ENCODE measurements at regions not wholly inside any gene's neighbourhood (a gene's known extent, or its start where the extent isn't known, plus 50 kb on each side); places are given as distances from the start of the nearest gene placed in this dataset.

DNA sequence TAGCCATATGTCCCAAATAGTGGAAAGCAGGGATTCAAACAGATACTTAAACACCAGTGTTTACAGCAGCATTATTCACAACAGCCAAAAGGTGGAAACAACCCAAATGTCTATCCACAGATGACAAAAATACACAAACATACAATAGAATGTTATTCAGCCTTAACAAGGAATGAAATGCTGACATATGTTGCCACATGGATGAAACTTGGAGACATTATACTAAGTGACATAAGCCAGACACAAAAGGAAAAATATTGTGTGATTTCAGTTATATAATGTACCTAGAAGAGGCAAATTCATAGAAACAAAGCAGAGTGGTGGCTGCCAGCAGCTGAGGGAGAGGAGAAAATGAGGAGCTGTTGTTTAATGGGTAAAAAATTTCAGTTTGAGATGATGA is 533.9 kb upstream of the FZD8 start:
- no peak for TF ChIP-seq MEF2A (IDR thresholded peaks at IDR 0.05; ENCODE audit: insufficient read depth, low read depth, low read length)
- TF ChIP-seq POLR2AphosphoS5 (IDR thresholded peaks at IDR 0.05; ENCODE audit: low read length), result no peak
- TF ChIP-seq MXI1 (IDR thresholded peaks at IDR 0.05; ENCODE audit: low read depth, low read length), result no peak
- TF ChIP-seq, protein P1, sequence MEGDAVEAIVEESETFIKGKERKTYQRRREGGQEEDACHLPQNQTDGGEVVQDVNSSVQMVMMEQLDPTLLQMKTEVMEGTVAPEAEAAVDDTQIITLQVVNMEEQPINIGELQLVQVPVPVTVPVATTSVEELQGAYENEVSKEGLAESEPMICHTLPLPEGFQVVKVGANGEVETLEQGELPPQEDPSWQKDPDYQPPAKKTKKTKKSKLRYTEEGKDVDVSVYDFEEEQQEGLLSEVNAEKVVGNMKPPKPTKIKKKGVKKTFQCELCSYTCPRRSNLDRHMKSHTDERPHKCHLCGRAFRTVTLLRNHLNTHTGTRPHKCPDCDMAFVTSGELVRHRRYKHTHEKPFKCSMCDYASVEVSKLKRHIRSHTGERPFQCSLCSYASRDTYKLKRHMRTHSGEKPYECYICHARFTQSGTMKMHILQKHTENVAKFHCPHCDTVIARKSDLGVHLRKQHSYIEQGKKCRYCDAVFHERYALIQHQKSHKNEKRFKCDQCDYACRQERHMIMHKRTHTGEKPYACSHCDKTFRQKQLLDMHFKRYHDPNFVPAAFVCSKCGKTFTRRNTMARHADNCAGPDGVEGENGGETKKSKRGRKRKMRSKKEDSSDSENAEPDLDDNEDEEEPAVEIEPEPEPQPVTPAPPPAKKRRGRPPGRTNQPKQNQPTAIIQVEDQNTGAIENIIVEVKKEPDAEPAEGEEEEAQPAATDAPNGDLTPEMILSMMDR (IDR thresholded peaks at IDR 0.05 in 2 of 3, conservative IDR thresholded peaks at IDR 0.05 in 1 of 3; ENCODE audit: control insufficient read depth in 2 of 3, extremely low read depth in 1 of 3, insufficient read depth in 1 of 3, low read depth in 3 of 3, low read length in 3 of 3), result no peak
- TF ChIP-seq EP300 (IDR thresholded peaks at IDR 0.05; ENCODE audit: borderline replicate concordance in 1 of 2, control insufficient read depth in 1 of 2, low read depth in 2 of 2, low read length in 2 of 2), result no peak
- TF ChIP-seq EGR1 (IDR thresholded peaks at IDR 0.05; ENCODE audit: borderline replicate concordance in 1 of 2, low read depth in 2 of 2, low read length in 2 of 2), result no peak
- TF ChIP-seq RAD21 (IDR thresholded peaks at IDR 0.05; ENCODE audit: insufficient read depth, low read depth, low read length), result no peak
- TF ChIP-seq, protein P2, sequence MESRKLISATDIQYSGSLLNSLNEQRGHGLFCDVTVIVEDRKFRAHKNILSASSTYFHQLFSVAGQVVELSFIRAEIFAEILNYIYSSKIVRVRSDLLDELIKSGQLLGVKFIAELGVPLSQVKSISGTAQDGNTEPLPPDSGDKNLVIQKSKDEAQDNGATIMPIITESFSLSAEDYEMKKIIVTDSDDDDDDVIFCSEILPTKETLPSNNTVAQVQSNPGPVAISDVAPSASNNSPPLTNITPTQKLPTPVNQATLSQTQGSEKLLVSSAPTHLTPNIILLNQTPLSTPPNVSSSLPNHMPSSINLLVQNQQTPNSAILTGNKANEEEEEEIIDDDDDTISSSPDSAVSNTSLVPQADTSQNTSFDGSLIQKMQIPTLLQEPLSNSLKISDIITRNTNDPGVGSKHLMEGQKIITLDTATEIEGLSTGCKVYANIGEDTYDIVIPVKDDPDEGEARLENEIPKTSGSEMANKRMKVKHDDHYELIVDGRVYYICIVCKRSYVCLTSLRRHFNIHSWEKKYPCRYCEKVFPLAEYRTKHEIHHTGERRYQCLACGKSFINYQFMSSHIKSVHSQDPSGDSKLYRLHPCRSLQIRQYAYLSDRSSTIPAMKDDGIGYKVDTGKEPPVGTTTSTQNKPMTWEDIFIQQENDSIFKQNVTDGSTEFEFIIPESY (IDR thresholded peaks at IDR 0.05), result no peak
- no peak for TF ChIP-seq CHD2 (IDR thresholded peaks at IDR 0.05; ENCODE audit: borderline replicate concordance, low read depth, low read length)
- TF ChIP-seq, protein P3, sequence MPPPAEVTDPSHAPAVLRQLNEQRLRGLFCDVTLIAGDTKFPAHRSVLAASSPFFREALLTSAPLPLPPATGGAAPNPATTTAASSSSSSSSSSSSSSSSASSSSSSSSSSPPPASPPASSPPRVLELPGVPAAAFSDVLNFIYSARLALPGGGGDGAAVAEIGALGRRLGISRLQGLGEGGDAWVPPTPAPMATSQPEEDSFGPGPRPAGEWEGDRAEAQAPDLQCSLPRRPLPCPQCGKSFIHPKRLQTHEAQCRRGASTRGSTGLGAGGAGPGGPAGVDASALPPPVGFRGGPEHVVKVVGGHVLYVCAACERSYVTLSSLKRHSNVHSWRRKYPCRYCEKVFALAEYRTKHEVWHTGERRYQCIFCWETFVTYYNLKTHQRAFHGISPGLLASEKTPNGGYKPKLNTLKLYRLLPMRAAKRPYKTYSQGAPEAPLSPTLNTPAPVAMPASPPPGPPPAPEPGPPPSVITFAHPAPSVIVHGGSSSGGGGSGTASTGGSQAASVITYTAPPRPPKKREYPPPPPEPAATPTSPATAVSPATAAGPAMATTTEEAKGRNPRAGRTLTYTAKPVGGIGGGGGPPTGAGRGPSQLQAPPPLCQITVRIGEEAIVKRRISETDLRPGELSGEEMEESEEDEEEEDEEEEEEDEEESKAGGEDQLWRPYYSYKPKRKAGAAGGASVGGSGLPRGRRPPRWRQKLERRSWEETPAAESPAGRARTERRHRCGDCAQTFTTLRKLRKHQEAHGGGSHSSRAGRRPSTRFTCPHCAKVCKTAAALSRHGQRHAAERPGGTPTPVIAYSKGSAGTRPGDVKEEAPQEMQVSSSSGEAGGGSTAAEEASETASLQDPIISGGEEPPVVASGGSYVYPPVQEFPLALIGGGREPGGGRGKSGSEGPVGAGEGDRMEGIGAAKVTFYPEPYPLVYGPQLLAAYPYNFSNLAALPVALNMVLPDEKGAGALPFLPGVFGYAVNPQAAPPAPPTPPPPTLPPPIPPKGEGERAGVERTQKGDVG (CRISPR knock-in tag; IDR thresholded peaks at IDR 0.05), result no peak
